ENCODE measurements at regions not wholly inside any gene's neighbourhood (a gene's known extent, or its start where the extent isn't known, plus 50 kb on each side); places are given as distances from the start of the nearest gene placed in this dataset.

- no peak overlapping the region for H3K27ac ChIP-seq
- TF ChIP-seq ZFX (IDR thresholded peaks at IDR 0.05; ENCODE audit: borderline replicate concordance) (no peak), CTCF (IDR thresholded peaks at IDR 0.05) (no peak)
Measured at GRCh38 chr13:64428196-64428595, 2801.9 kb downstream of the PCDH9 start.

GRCh38 chr13:64423467-64423866, 2806.7 kb downstream of the PCDH9 start:
- H3K27ac ChIP-seq = no peak overlapping the region
- TF ChIP-seq ZFX (IDR thresholded peaks at IDR 0.05; ENCODE audit: borderline replicate concordance) (no peak), CTCF (IDR thresholded peaks at IDR 0.05) (no peak)

- no peak for TF ChIP-seq ZFX (IDR thresholded peaks at IDR 0.05; ENCODE audit: borderline replicate concordance)
- TF ChIP-seq CTCF (IDR thresholded peaks at IDR 0.05) = no peak
- no peak overlapping the region for H3K27ac ChIP-seq
Measured at GRCh38 chr13:64420181-64420580, 2810.0 kb downstream of the PCDH9 start.

GRCh38 chr13:64417581-64417980, 2812.6 kb downstream of the PCDH9 start:
- TF ChIP-seq ZFX (IDR thresholded peaks at IDR 0.05; ENCODE audit: borderline replicate concordance) = no peak
- no peak for TF ChIP-seq CTCF (IDR thresholded peaks at IDR 0.05)
- H3K27ac ChIP-seq = no peak overlapping the region

- TF ChIP-seq ZFX (IDR thresholded peaks at IDR 0.05; ENCODE audit: borderline replicate concordance) = no peak
- no peak for TF ChIP-seq CTCF (IDR thresholded peaks at IDR 0.05)
Measured at GRCh38 chr13:64414381-64414780, 2815.8 kb downstream of the PCDH9 start.

GRCh38 chr13:64413529-64413928, 2816.6 kb downstream of the PCDH9 start:
- TF ChIP-seq ZFX (IDR thresholded peaks at IDR 0.05; ENCODE audit: borderline replicate concordance) = no peak
- TF ChIP-seq CTCF (IDR thresholded peaks at IDR 0.05) = no peak
- no peak overlapping the region for H3K27ac ChIP-seq

More at GRCh38 chr13:64414381-64414780, 2815.8 kb downstream of the PCDH9 start:
- H3K27ac ChIP-seq = no peak overlapping the region

- TF ChIP-seq ZFX (IDR thresholded peaks at IDR 0.05; ENCODE audit: borderline replicate concordance) = no peak
- no peak for TF ChIP-seq CTCF (IDR thresholded peaks at IDR 0.05)
- H3K27ac ChIP-seq = no peak overlapping the region
Measured at GRCh38 chr13:64410276-64411053, 2819.7 kb downstream of the PCDH9 start.

All from 22Rv1 (cell line).